MV-4-11 (cell line): ENCODE measurements at regions not wholly inside any gene's neighbourhood (a gene's known extent, or its start where the extent isn't known, plus 50 kb on each side); places are given as distances from the start of the nearest gene placed in this dataset.

Source experiments
- DNase-seq: peaks from one replicate; lab custom pipeline; 2025; lab: John Stamatoyannopoulos, UW

DNA sequence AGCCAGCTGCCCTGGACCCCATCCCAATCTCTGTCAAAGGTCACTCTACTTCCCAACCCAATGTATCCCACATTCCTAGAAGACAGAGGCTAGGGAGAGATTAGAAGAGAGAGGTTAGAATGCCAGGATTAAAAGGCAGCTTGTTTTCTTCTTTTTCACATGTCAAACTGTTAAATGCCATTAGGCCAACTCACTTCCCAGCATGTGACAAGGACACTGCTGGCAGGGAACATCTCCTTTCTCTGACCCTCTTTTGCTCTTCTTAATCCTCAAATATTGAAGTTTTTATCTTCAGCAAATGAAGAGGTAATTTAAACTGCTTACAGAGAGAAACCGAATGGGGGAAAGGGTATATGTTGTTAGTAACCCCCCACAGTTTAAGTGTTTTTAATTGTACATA, 89.1 kb downstream of the BBS10 start:
- no peak for DNase-seq

DNA sequence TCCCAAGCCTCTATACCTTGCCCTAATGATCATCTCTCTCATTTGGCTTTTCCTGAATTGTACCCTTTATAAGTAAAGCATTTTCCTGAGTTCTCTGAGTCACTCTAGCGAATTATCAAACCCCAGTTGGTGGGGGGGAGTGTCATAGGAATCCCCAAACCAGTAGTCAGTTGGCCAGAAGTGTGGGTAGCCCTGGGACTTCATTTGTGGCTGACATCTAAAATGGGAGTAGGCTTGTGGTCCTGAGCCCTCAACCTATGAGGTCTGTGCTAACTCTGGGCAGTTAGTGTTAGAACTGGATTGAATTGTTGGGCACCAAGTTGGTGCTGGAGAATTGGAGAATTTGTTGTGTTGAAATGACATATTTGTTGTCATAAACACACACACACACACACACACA, 91.3 kb downstream of the BBS10 start:
- DNase-seq: no peak

DNA sequence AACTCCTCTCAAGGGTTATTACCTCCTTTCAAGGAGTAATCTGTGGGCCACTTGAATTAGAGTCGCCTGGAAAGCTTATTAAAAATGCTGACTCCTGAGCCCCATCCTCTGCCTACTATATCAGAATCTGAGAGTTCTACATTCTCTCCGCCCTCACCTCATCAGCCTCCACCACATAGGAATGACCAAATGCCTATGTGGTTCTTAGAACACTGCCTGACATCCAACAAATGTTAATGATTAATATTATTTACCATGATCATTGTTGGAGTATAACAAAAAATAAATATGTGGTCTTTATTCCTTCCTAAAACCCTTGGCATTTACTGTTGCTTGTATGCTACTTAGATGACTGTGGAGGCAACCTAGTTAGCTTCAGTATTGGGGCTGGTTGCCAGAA, 91.9 kb downstream of the BBS10 start:
- no peak for DNase-seq

DNA sequence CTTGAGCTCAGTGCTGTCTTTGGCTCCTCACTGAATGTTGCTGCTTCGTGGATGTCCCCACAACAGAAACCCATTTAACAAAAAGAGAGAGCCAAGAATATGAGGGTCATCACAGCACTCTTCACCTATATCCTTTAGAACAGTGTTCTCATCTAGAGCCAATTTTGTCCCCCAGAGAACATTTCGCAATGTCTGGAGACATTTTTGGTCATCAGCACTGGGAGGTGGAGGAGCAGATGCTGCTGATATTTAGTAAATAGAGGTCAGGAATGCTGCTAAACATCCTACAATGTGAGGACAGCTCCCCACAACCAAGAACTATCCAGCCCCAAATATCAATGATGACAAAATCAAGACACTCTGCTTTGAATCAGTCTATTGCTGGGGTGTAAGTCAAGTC, 92.5 kb downstream of the BBS10 start:
- no peak for DNase-seq

DNA sequence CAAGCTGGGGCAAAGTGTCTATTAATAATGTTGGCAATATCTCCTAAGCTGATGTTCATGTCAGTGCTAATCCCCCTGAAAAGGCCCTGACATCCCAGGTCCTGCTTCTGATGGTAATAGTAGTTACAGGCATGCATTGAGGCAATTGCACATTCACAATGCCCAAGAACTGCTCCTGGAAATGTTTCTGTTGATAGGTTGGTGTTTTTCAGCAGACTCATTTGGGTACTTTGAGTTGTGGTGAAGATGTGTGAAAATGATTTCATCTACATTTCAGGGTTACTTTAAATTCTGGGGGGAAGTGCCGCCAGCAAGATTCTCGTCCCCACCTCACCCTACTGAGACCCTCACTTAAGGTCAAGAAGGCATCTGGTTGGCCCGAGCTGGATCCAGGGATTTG, 92.9 kb downstream of the BBS10 start:
- DNase-seq: no peak

DNA sequence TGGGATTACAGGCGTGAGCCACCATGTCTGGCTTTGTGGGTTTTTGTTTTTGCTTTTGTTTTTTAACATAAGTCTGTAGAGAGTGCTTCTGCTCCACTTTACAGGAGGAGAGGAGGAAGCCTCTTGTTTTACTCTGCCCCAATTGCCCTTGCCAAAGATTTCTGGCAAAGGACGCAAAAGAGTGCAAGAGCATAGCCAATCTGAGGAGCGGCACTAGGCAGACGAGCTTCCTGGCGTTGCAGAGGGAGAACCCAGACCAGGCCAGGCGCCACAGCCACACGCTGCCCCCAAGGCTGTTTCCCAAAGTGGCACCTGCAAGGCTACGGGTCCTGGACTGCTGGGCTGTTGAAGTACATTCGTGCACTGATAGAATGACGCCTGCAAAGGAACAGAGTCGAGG, 96.2 kb downstream of the BBS10 start:
- no peak for DNase-seq

DNA sequence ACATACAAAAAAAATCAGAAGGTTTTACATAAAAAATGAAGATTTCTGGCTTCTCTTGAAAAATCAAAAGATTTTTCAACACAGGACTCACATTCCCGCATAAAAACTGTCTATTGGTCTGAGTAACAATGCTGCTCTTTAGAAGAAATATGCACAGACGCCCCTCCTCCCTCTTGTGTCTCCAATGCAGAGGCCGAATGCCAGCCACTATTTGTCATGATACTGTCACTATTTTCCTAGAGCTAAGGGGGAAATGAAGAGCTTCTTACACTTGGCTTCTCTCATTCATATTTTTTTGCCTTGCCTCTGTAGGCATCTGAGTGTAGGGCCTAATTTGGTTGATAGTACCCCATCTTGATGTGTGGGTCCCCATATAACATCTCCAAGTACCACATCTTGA, 98.0 kb downstream of the BBS10 start:
- no peak for DNase-seq

DNA sequence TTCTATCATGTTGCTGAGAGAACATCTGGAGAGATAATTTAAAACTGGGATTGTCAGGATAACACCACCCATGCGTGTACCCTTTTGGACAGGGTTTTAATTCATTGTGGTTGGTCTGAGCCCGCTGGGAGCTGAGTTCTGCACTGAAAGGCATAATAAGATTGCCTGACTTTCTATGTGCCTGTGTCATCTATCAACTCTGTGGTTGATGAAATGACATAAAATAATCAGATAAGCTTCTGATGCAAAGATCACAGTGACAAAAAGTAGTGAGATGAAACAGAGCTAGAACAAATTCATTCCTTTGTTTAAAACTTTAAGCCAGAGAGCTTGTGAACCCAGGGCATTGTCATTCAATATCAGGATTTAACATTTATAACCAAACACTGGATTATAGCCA, 98.7 kb downstream of the BBS10 start:
- no peak for DNase-seq

DNA sequence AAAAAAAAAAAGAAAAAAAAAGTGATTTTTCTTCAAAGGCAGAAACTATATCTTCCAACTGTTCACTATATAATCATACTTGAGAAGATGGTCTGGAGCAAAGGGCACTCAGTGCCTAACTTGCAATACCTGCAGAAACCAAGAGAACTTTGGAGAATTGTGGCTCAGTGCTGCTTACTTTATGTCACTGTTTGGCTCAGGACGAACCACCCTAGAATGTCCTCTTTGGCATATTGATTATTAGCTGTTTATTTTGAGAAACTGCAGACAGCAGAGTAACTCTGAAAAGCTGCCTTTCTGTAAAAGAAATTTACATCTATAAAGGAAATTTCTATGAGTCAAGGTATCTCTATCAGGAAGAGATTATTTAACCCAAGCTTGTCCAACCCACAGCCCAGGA, 100.2 kb downstream of the BBS10 start:
- no peak for DNase-seq

DNA sequence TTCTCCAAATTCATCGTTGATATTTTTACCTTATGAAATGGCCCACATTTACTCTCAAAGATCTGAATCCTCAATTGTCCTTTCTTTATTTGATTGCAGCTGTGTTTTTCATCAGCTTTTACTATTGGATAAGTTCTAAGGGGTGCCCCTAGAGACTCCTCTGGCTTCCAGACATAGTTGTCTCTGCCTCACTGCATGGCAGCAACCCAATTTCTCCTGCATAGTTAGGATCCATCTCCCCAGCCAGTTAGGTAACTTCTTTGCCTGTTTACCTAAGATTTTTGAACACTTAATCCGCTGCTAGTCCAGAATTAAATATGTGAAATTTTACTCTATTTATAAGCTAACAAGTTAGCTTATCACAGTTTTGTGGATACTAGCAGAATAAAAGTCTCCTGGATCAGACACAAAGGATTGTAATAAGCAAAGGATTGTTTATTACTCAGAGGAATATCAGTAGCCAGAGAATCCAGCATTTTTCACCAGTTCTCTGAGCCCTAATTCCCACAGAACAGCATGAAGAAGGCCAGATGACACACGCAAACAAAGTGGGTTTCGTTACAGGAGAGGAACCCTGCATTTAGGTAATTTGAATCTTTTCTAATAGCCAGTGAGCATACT, 101.1 kb downstream of the BBS10 start:
- DNase-seq: no peak

DNA sequence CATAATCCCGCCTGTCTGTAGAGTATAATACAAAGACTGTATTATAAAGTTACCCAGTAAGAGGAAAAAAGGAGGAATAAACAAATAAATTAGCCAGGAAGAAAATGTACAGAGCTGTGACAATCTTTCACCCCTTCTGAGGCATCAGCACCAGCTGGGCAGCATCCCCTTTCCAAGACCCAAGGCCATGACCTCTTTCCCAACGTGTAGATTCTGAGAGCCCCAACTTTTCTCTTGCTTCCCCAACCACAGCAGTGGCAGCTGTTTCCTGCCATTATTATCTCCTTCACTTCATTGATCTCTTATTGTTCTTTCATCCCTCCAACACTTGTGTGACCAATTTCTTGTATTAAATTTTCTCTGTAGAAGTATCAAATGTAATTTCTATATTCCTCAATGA, 101.6 kb downstream of the BBS10 start:
- DNase-seq: no peak

DNA sequence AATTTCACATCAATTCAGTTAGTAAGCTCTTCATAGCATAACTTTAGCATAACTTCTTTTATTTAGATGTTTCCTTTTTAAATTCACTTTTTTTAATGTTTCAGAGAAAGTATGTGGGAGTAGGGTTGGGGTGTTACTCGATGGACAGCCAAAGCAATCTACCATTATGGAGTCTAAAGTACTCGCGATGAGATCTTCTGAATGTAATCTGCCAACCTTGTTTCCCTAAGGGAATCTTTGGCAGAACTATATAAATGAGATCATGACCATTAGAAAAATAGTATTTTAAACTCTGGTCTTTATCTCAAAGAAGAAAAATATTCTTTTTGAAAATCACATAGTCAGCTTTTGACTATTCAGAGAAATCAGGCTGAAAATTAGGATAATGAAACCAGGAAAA, 103.9 kb downstream of the BBS10 start:
- no peak for DNase-seq

DNA sequence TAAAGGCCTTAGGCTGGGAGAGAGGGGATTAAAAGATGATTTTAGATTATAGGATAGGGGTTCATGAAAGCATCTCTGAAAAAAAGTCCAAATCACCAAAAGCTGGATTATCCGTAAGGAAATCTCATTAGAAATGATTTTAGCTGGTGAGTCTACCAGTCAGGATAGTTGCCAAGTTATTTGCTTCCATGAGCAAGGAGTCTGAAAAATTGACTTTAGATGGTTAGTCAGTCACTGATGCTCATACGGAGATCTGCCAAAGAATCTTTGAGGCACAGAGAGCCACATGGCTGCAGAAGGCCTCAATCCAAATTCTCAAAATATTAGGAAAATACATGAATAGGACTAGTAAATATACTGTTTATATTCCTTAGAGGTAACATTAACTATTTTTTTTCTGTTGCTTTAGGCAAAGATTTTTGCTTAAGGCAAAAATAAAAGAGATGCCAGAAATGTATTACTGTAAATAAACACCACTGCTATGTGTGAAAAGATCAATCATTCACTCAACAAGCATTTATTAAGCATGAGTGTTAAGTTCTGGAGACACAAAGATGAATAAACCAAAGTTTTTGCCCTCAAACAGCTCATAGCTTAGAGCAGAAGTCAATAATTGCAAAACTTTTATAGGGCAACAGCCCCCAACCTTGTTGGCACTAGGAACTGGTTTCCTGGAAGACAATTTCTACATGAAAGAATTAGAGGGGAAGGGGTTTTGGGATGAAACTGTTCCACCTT, 105.2 kb downstream of the BBS10 start:
- DNase-seq: no peak

DNA sequence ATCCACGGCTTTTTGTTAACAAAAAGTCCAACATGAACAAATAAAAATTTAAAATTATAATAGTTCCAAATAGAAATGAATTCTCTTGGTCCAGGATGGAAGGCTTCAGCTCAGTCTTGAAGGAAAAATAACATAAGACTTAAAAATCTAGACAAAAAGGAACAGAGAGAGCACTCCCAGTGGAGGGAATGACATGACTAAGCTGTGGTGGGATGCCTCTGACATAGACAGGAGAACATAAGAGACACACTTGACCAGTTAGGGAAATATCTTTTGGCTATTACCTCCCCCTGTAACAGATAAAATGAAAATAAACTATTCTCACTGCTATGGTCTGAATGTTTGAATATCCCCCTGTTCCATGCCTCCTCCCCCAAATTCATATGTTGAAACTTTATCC, 106.8 kb downstream of the BBS10 start:
- no peak for DNase-seq

DNA sequence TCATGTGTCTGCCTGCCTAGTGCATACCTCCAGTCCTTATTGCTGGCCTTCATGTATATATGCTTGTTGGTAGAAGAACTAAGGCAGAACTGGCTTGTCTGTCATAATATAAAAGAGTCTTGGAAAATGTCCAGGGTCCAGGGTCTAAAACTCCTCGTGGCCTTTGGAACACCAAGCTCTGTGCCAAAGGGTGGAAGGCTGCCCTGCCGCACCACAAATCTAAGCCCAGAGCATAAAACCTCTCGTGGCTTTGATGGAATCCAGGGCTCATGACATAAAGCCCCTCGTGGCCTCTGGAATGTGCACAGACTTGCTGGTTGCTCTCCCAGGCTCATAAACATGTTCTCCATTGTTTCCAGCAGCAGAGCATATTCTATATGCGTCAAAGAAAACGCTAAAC, 107.9 kb downstream of the BBS10 start:
- no peak for DNase-seq

DNA sequence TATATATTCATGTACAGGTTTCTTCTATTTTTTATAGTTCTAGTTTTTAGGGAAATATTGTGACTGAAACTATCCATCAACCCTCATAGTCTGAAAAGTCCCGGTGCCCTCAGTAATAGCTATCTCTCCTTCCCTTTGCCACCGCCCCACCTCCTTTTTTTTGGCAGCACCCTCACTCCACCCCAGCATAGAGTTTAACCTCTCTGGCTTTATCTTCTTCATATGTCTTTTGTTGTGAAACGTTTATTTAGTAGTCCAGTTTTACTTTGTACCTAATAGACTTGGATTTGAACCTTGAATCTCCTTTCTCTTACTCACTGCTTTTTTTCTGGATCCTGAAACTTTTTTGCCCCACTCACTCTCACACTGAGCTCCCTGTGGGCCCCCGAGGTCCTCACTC, 109.5 kb downstream of the BBS10 start:
- no peak for DNase-seq

DNA sequence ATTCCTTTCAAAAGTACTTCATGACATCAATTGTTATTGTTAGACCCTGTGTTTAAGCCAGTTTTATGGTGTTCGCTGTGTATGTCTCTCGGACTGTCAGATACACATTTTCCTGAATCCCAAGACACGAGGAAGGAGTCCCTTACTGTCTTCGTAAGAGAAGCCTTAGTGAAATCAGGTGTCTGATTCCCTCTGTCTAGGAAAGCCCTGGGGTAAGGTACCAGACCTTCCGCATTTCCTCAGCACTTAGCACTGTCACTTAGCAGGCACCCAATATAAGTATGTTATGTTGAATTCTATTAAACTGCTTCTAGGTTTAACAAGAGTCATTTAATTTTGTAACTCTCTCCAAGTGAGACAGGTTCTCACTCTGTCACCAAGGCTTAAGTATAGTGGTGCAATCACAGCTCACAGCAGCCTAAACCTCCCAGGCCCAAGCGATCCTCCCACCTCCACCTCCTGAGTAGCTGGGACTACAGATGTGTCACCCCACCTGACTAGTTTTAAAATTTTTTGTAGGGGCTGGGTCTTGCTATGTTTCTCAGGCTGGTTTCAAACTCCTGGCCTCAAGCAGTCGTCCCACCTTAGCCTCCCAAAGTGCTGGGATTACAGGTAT, 111.0 kb downstream of the BBS10 start:
- DNase-seq: no peak

DNA sequence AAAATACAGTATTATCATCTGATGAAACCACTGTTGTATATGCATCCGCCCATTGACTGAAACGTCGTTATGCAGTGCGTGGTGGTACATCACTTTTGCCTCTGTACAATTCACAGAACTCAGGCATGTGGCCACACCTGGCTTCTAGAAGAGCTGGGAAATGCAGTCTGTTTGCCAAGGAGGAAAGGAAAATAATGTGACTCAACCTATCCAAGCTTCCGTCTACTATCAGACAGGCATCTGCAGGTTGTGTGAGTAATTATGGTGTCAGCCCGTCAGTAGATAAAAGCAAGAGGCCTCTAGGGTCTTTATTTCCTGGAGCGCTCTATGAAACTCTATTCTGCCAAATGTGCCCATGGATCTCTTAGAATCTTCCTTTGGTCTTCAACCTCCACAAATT, 111.6 kb downstream of the BBS10 start:
- no peak for DNase-seq

DNA sequence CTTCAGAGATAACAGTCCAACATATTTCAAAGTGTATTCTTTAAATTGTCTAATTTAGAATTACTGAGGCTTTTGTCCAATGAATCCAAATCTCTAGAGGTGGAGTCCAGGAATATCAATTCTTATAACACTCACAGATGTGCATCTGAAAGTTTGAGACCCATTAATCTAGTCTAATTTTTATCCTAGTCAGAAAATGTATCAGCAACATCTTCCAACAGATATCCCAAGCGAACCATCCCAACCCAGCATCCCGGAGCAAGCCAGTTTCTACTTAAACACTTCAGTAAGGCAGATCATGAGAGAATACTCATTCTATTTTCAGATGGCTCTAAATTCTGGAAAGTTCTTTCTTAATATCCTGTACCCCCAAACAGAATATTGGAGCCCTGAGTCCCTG, 113.5 kb downstream of the BBS10 start:
- DNase-seq: no peak

DNA sequence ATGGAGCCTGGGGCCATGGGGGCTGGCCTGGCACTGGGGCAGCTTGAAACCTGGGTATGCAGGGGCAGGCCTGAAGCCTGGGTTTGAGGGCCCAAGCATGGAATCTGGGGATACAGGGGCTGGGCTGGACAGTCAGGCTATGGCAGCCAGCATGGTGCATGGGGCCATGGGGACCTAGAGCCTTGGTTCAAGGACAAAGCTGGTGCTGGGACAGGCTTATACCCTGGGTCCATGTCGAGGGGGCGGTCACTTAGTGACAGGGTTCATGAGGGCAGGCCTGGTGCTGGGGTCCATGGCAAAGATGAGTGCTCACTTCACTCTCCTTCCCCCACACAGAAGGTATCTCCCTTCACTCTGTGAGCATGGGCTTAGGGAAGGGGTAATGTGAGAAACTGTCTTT, 116.2 kb downstream of the BBS10 start:
- no peak for DNase-seq

DNA sequence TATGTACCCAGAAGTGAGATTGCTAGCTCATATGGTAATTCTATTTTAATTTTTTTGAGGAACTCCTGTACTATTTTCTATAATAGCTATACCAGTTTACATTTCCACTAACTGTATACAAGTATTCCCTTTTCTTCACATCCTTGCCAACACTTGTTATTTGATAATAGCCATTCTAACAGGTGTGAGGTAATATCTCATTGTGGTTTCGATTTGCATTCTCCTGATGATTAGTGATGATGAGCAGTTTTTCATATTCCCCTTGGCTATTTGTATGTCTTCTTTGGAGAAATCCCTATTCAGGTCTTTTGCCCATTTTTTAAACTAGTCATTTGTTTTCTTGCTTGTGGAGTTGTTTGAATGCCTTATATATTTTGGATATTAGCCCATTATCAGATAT, 121.3 kb downstream of the BBS10 start:
- DNase-seq: no peak

DNA sequence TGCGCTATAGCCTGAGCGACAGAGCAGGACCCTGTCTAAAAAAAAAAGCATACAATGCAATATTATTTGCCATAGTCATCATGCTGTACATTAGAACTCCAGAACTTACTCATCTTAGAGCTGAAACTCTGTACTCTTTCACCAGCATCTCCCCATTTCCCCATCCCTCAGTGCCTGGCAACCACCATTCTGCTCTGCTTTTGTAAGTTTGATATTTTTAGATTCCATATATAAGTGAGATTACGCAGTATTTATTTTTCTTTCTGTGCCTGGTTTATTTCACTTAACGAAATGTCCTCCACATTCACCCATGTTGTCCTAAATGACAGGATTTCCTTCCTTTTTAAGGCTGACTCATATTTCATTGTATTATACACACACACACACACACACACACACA, 121.8 kb downstream of the BBS10 start:
- peak; percentile 67 for DNase-seq

DNA sequence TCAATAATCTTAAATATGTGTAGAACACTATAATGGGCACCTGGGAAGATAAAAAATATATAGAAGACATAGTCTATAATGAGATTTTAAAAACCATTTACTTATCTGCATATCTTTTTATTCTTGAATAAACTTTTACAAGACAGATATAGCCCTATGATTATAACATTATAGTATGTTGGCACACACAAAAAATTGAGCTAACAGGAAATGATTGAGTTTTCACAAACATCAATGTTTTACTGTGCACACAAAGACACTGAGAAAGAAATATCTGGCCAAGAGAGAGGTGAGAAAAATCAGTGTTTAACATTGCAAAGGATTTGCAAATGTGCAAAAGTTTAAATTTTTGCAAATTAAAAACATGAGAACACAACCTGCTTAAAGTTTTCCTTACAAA, 124.3 kb downstream of the BBS10 start:
- DNase-seq: no peak

DNA sequence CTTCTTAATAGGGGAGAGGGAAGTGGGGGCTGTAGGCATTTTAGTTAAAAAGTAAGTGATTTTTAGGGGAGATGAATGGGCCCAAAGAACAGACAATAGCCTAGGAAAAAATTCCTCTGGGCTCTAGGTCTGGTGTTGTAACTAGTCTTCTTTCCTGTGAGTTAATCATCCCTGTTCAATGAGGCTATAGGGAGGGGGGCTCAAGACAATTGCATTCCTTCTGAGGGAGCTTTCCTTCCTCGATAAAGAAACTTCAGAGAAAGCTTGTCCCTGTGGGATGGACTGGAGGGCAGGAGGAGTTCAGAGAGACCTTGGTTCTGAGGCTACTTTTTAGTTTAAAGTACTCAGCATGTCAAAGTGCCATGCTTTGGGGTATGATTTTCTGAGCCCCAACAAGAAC, 127.2 kb downstream of the BBS10 start:
- DNase-seq: no peak
